Liver (tissue), 7 donors: ENCODE measurements at regions not wholly inside any gene's neighbourhood (a gene's known extent, or its start where the extent isn't known, plus 50 kb on each side); places are given as distances from the start of the nearest gene placed in this dataset.

ENCODE experiments used
- DNase-seq: peaks from one replicate; pipeline ENCODE4 v3.0.0-alpha.2; 2017; ENCODE audit warnings: low spot score
- H3K27ac ChIP-seq, 2 donors: one replicate each; pipeline ENCODE4 v1.7.0; 2013; ENCODE audit warnings: inconsistent platforms in 2 of 2, low read length in 2 of 2, control low read depth in 1 of 2, low read depth in 1 of 2, mild to moderate bottlenecking in 1 of 2
- H3K27me3 ChIP-seq, 4 donors: one replicate each; pipeline versions ENCODE4 v1.6.1 to v1.7.0; 2013; ENCODE audit warnings: low read length in 3 of 4, inconsistent platforms in 1 of 4, mild to moderate bottlenecking in 1 of 4, moderate library complexity in 1 of 4; ENCODE audit not compliant: control insufficient read depth in 4 of 4, insufficient read depth in 4 of 4
- H3K36me3 ChIP-seq, 4 donors: one replicate each; pipeline versions ENCODE4 v1.6.1 to v1.7.0; 2013; ENCODE audit warnings: low read length in 3 of 4, mild to moderate bottlenecking in 3 of 4, low read depth in 1 of 4, moderate library complexity in 1 of 4; ENCODE audit not compliant: control insufficient read depth in 4 of 4, insufficient read depth in 3 of 4
- H3K4me1 ChIP-seq, 4 donors: one replicate each; pipeline versions ENCODE4 v1.6.1 to v1.7.0; 2013; ENCODE audit warnings: low read length in 3 of 4, mild to moderate bottlenecking in 3 of 4, moderate library complexity in 1 of 4; ENCODE audit not compliant: control insufficient read depth in 4 of 4, insufficient read depth in 4 of 4
- H3K4me3 ChIP-seq, 3 donors: one replicate each; pipeline versions ENCODE4 v1.6.1 to v1.7.0; 2013; ENCODE audit warnings: low read length in 3 of 3, control low read depth in 1 of 3, low read depth in 1 of 3, mild to moderate bottlenecking in 1 of 3
- H3K9ac ChIP-seq, 2 donors: one replicate each; pipeline ENCODE4 v1.7.0; 2013; ENCODE audit warnings: low read length in 2 of 2, mild to moderate bottlenecking in 2 of 2, moderate library complexity in 2 of 2, control low read depth in 1 of 2, low read depth in 1 of 2
- H3K9me3 ChIP-seq, 4 donors: one replicate each; pipeline versions ENCODE4 v1.6.1 to v1.7.0; 2013; ENCODE audit warnings: low read length in 3 of 4; ENCODE audit not compliant: control insufficient read depth in 4 of 4
- ATF3 ChIP-seq: IDR thresholded peaks from 2 replicates; pipeline ENCODE4 v1.6.1; 2016; ENCODE audit warnings: antibody characterized with exemption
- EGR1 ChIP-seq, 2 donors: IDR thresholded peaks; 2 replicates each; pipeline ENCODE4 v1.6.1; 2016 to 2018; ENCODE audit warnings: antibody characterized with exemption in 2 of 2, low read depth in 2 of 2
- FOXA1 ChIP-seq: IDR thresholded peaks from 2 replicates; pipeline ENCODE4 v1.6.1; 2016; ENCODE audit warnings: antibody characterized with exemption
- FOXA2 ChIP-seq: IDR thresholded peaks from 2 replicates; pipeline ENCODE4 v1.6.1; 2016; ENCODE audit warnings: antibody characterized with exemption
- GABPA ChIP-seq, 2 donors: IDR thresholded peaks in 1 of 2; conservative IDR thresholded peaks in 1 of 2; 2 replicates each; pipeline ENCODE4 v1.6.1; 2016; ENCODE audit warnings: antibody characterized with exemption in 2 of 2, mild to moderate bottlenecking in 1 of 2, moderate library complexity in 1 of 2
- HNF4G ChIP-seq: IDR thresholded peaks from 2 replicates; pipeline ENCODE4 v1.6.1; 2016; ENCODE audit warnings: antibody characterized with exemption
- JUND ChIP-seq, 2 donors: IDR thresholded peaks; 2 replicates each; pipeline ENCODE4 v1.6.1; 2016; ENCODE audit warnings: antibody characterized with exemption in 2 of 2
- REST ChIP-seq: IDR thresholded peaks from 2 replicates; pipeline ENCODE4 v1.6.1; 2016; ENCODE audit warnings: antibody characterized with exemption, mild to moderate bottlenecking
- RXRA ChIP-seq, 2 donors: IDR thresholded peaks; 2 replicates each; pipeline ENCODE4 v1.6.1; 2017 to 2018; ENCODE audit warnings: antibody characterized with exemption in 2 of 2, mild to moderate bottlenecking in 1 of 2
- SP1 ChIP-seq: IDR thresholded peaks from 2 replicates; pipeline ENCODE4 v1.6.1; 2018; ENCODE audit warnings: antibody characterized with exemption, mild to moderate bottlenecking
- YY1 ChIP-seq: IDR thresholded peaks from 2 replicates; pipeline ENCODE4 v1.6.1; 2016; ENCODE audit warnings: antibody characterized with exemption, mild to moderate bottlenecking
- ZBTB33 ChIP-seq: IDR thresholded peaks from 2 replicates; pipeline ENCODE4 v1.6.1; 2016; ENCODE audit warnings: antibody characterized with exemption
- WGBS: extraction: QIAGEN DNeasy Blood & Tissue Kit; methylation state at CpG from one replicate; pipeline ENCODE4 v1.1.7; 2013; 5-methylcytosine and 5-hydroxymethylcytosine counted together
- donor health status: healthy.
- donor health status: healthy.
- donor health status: healthy.
- donor health status: healthy.

GRCh38 chr16:73882651-73883050 is 414.0 kb upstream of the PSMD7 start:
- no peak overlapping the region for H3K4me3 ChIP-seq

GRCh38 chr16:73882033-73882432 is 414.6 kb upstream of the PSMD7 start:
- H3K9ac ChIP-seq = no peak overlapping the region
- WGBS = 44% methylated on average over 7 of the region's 7 CpGs
- H3K27ac ChIP-seq = no peak overlapping the region
- no peak for DNase-seq
- H3K4me1 ChIP-seq = no peaks in the 10 kb centered on the region
- H3K4me3 ChIP-seq = no peak overlapping the region
- H3K27me3 ChIP-seq = peaks cover 0 to 9% (median 3%) of the 10 kb centered on the region in 4 donors
- H3K9me3 ChIP-seq = no peaks in the 10 kb centered on the region
- no peaks in the 10 kb centered on the region for H3K36me3 ChIP-seq
- TF ChIP-seq GABPA (IDR thresholded peaks at IDR 0.05 in 1 of 2, conservative IDR thresholded peaks at IDR 0.05 in 1 of 2) (no peak), REST (no peak), RXRA (IDR thresholded peaks at IDR 0.05) (no peak), JUND (IDR thresholded peaks at IDR 0.05) (no peak), ZBTB33 (no peak), ATF3 (no peak), YY1 (no peak), SP1 (no peak), FOXA1 (no peak), HNF4G (no peak)

More at GRCh38 chr16:73882651-73883050, 414.0 kb upstream of the PSMD7 start:
- no peak overlapping the region for H3K9ac ChIP-seq
- no peak for TF ChIP-seq EGR1 (IDR thresholded peaks at IDR 0.05; ENCODE audit: low read depth in 2 of 2)
- TF ChIP-seq JUND (IDR thresholded peaks at IDR 0.05) = no peak
- no peak for TF ChIP-seq REST
- TF ChIP-seq FOXA2 = no peak
- TF ChIP-seq ATF3 = no peak
- no peak for TF ChIP-seq GABPA (IDR thresholded peaks at IDR 0.05 in 1 of 2, conservative IDR thresholded peaks at IDR 0.05 in 1 of 2)
- TF ChIP-seq ZBTB33 = no peak
- WGBS = 72% methylated on average over 2 of the region's 2 CpGs
- H3K9me3 ChIP-seq = no peaks in the 10 kb centered on the region
- H3K27me3 ChIP-seq = peaks cover 0 to 9% (median 3%) of the 10 kb centered on the region in 4 donors
- DNase-seq = no peak
- H3K36me3 ChIP-seq = no peaks in the 10 kb centered on the region
- H3K4me1 ChIP-seq = no peaks in the 10 kb centered on the region
- H3K27ac ChIP-seq = no peak overlapping the region
